ENCODE measurements at regions not wholly inside any gene's neighbourhood (a gene's known extent, or its start where the extent isn't known, plus 50 kb on each side); places are given as distances from the start of the nearest gene placed in this dataset.

GRCh38 chr5:53327811-53328334, 152.6 kb upstream of the FST start:
- DNase-seq (ENCODE audit: low read depth): no peak

- no peak for DNase-seq (ENCODE audit: low read depth)
These were observed 149.9 kb upstream of the FST start for GRCh38 chr5:53330491-53330890.

- peak; percentile 44 for DNase-seq (ENCODE audit: low read depth)
These were observed 149.0 kb upstream of the FST start for GRCh38 chr5:53331463-53331862.

GRCh38 chr5:53333160-53333559, 147.3 kb upstream of the FST start:
- peak; percentile 29 for DNase-seq (ENCODE audit: low read depth)

GRCh38 chr5:53334431-53334941, 145.9 kb upstream of the FST start:
- DNase-seq (ENCODE audit: low read depth): no peak

GRCh38 chr5:53335115-53335514, 145.3 kb upstream of the FST start:
- peak; percentile 47 for DNase-seq (ENCODE audit: low read depth)

- DNase-seq (ENCODE audit: low read depth): no peak
These were observed 142.6 kb upstream of the FST start for GRCh38 chr5:53337827-53338226.

GRCh38 chr5:53338971-53339370, 141.5 kb upstream of the FST start:
- DNase-seq (ENCODE audit: low read depth): no peak

GRCh38 chr5:53339962-53340540, 140.4 kb upstream of the FST start:
- DNase-seq (ENCODE audit: low read depth): no peak

GRCh38 chr5:53340956-53341750, 139.3 kb upstream of the FST start:
- no peak for DNase-seq (ENCODE audit: low read depth)

GRCh38 chr5:53342236-53342635, 138.2 kb upstream of the FST start:
- DNase-seq (ENCODE audit: low read depth): no peak

- DNase-seq (ENCODE audit: low read depth): peak; percentile 44
These were observed 137.2 kb upstream of the FST start for GRCh38 chr5:53343187-53343586.

GRCh38 chr5:53350368-53350767, 130.1 kb upstream of the FST start:
- no peak for DNase-seq (ENCODE audit: low read depth)

GRCh38 chr5:53350991-53351770, 129.2 kb upstream of the FST start:
- no peak for DNase-seq (ENCODE audit: low read depth)

- DNase-seq (ENCODE audit: low read depth): no peak
These were observed 125.1 kb upstream of the FST start for GRCh38 chr5:53355316-53355715.

GRCh38 chr5:53355931-53356330, 124.5 kb upstream of the FST start:
- no peak for DNase-seq (ENCODE audit: low read depth)

- DNase-seq (ENCODE audit: low read depth): no peak
These were observed 123.0 kb upstream of the FST start for GRCh38 chr5:53357439-53357838.

GRCh38 chr5:53358794-53359193, 121.6 kb upstream of the FST start:
- no peak for DNase-seq (ENCODE audit: low read depth)

- DNase-seq (ENCODE audit: low read depth): peak; percentile 34
These were observed 120.4 kb upstream of the FST start for GRCh38 chr5:53359916-53360517.

- DNase-seq (ENCODE audit: low read depth): peak; percentile 72
These were observed 119.6 kb upstream of the FST start for GRCh38 chr5:53360811-53361210.

GRCh38 chr5:53361708-53362107, 118.7 kb upstream of the FST start:
- no peak for DNase-seq (ENCODE audit: low read depth)
